ENCODE measurements at regions not wholly inside any gene's neighbourhood (a gene's known extent, or its start where the extent isn't known, plus 50 kb on each side); places are given as distances from the start of the nearest gene placed in this dataset.

DNA sequence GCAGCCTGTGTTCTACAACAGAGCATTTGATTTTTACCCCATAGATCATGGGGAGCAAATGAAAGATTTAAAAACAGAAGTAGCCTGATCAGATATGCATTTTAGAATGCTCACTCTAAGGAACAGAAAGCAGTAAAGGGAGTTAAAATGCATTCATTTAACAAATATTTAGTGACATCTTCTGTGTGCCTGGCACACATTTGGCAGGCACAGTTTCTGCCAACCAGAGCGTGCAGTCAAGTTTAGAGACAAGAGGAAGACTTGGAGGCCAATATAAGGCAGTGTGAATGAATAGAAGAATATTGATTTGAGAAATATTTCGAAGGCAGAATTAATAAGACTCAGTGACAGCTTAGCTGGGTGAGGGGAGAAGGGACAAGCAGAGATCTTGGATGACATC is 210.1 kb downstream of the KDR start:
- DNase-seq: no peak

DNA sequence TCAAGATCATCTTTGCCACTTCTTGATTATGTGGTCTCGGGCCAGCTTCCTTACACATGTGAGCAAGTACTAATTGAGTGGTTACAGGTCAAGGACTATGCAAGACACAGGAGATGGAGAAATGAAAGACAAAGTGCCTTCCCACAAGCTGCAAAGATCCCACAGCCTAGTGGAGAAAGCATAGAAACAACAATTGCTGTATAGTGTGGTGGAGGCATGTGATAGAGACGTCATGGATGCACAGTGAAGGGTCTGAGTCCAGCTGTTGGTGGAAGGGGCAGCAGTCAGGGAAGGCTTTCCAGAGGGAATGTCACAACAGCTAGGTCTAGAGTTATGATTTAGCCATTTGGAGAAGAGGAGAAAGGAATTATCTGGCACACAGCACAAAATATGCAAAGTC is 210.6 kb downstream of the KDR start:
- no peak for DNase-seq

DNA sequence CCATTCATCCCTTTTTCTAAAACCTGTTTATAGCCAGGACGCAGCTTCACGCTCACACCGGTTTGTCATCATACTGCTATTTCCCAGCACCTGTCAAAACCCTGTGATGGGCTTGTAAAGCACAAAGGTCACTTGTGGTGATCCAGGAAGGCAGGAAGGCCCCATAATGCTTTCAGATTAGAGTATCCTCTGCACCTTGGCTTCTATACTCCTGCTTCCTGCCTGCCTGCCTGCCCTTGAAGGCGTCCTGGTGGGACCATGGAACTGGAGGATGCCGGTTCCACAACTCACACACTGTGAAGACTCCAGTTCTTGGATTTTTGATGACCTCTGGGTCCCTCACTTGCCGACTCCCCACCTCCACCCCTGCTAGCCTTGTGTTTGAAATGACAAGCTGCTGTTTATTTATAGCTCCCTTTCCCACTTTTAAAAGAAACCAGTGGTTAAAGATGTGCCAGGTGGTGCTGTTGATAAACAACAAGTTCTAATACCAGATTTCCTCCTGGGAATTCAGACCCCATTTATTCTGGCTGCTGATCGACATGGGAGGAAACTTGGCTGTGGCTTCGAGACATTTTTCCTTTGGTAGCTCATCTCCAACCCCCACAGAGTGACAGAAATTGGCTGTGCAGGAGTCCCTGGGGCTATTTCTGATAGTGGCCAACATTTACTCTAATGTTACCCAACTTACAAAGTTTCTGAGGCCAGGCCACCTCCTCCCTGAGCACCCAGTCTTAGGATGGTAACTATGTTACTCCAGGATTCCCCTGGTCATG is 211.5 kb downstream of the KDR start:
- DNase-seq: no peak

DNA sequence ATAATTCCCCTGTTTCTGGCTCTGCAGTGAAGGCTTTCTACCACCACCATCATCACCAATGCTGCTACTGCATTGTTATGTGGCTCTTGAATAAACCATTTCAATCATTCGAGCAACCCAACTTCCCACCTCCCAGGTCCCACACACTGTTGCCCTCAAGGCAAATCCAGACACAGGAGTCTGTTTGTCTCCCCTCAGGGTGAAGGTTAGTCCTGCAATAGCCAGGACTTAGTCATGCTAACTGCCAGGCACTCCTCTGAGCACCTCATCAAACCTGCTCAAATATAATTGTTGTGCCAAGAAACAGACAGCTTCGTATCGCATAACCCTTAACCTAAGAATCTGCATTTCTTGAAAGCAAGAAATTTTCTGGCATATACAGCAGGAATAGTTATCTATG is 213.2 kb downstream of the KDR start:
- DNase-seq: no peak

DNA sequence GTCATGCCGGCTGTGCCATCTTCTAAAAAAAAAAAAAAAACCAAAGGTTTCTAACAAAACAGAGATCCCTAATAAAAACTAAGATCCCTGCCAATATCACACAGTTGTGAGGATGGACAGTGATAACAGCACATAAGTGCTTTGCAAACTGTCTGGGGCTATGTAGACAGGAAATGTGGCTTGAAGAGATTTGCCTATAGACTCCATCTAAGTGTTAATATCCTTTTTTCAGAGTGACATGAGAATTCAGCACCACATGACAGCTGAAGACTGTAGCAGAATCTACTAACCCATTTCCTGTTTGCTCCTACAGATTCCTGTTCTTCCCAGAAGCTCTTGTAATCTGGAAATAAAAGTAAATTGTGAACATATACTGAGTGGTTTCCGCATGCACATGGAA is 215.4 kb downstream of the KDR start:
- no peak for DNase-seq

DNA sequence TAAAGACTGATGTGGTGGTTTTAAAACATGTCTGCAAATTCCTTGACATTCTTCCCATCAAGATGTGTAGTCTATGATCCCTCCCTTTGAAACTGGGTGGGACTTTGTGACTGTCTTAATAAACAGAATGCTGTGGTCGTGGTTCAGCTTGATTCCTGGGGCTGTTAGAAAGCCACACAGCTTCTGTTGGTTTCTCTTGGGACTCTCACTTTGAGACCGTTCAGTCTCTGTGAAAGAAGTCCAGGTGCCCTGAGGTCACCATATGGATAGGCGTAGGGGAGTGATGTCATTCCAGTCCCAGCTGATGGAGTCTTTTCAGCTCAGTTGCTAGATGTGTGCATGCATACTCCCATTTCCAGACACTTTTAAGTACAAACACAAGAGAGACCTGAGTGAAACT is 216.6 kb downstream of the KDR start:
- no peak for DNase-seq

DNA sequence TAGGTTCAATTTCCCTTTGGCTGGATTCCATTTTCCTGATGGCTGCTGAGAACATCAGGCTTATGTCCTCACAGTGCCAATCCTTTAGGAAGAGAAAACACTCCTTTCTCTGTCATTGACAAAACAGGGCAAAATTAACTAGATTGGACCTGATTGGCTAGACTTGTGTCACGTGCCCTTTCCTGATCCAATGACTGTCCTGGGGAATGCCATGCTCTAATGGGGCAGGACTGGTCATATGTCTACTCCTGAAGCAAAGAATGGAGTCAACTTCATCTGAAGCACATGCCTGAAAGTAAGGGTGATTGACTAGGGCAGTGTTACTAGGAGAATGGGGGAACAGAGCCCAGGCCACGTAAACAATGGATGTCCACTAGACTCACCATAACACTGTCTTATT is 220.4 kb downstream of the KDR start:
- no peak for DNase-seq

DNA sequence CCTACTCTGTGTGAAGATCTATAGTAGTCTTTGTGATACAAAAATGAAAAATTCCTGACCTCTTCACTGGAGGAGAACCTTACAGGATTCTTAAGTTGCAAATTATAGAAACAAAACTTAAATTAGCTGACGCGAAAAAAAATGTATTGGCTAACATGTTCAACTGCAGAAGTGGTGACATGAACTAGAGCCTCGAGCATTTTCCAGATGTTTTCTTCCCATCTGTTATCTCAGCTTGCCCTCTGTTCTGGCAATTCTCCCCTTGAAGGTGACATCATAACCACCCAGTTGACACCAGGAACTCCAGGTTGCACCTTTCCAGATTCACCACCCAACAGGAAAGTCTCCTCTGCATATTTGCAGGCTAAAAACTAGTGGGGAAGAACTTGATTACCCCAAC is 222.4 kb downstream of the KDR start:
- DNase-seq: no peak

DNA sequence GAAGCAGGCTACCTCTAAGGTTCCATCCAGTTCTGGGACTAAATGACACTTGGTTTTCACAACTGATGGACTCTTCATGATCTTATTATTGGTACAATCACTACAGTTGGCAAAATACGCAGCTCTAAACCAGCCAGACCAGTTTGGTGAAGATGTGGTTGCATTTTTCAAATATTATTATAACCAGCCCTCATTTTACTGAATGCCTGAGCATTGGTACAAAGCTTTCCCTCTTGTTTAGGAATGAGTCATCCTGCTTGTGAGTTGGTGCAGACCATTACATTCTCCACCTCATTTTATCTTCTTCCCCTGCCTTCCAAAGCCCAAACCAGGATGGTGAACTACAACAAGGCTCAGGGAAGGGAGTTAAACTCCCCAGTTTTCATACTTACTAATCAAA is 223.1 kb downstream of the KDR start:
- no peak for DNase-seq

DNA sequence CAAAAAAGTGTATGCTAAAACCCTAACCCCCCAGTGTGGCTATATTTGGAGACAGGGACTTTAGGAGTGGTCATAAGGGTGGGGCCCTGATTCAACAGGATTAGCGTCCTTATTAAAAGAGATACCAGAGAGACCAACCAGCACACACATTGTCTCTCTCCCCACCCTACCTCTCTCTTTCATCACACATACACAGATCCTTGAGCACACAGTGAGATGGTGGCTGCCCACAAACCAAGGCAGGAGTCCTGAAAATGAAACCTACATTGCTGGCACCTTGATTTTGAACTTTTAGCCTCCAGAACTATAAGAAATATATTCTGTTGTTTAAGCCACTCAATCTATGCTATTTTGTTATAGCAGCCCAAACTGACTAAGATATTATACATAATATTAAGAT is 224.2 kb downstream of the KDR start:
- no peak for DNase-seq

DNA sequence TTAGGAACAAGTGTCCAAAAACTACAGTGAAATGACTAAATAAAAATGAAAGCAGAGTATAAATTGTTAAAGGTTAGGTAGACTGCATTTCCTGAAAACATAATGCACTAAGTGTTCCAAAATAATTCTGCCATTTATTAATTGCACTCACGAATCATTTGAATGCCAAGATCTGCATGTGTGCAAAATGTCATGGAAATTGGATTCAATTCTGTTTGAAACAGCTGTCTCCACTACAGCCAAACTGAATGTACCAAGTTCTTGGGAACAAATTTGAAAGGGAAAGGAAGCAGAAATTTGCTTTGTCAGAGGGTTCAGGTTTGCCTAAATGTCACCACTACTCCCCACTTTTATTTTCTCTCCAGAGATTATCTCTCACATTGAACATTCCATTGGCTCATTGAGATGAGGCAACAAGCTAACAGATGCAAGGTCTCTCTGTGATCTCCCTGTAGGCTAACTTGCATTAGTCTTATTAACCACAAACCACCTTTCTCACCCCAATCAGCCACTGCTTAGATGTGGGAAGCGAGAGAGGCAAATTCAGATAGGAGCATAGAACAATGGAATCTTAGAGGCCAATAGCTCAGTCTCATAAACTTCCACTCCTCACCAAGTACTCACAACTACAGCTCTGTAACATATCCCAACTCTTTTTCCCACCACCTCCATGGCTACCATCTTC is 226.6 kb downstream of the KDR start:
- no peak for DNase-seq

DNA sequence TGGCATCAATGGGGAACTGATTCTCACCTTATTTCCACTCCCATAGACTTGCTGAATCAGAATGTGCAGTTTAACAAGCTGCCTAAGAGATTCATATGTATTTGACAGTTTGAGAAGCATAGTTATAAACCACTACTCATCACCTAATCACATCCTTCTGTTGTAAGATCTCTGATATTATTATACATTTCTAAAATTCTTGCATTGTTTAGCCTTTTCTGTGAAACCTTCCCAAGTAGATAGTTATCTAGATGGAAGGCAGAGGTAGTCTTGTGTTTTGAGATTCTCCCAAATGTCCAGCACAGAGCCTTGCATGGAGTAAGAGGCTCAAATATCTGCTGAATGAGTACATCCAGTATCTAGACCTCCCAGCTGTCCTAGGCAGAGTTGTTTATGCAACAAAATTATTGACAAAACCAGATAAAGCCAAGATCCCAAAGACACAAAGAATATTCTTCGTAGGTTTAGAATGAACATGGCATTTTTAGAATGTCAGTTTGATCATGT is 227.3 kb downstream of the KDR start:
- DNase-seq: no peak

DNA sequence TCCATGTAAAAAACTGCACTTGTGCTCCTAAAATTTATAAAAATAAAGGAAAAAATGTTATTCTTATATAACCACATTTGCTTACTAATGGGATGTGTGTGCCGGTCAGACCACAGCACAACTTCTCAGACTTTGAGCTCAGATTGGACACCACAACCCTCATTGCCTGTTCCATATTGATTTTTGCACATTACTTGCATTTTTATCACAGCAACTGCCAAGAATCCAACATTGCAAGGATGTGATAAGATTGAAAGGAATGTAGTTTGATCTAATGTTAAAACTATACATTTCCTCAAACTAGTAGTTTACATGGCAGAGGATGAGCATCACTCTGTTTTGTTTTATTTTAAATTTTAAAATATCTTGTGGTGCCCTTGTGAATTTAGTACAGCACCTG is 227.8 kb downstream of the KDR start:
- no peak for DNase-seq

DNA sequence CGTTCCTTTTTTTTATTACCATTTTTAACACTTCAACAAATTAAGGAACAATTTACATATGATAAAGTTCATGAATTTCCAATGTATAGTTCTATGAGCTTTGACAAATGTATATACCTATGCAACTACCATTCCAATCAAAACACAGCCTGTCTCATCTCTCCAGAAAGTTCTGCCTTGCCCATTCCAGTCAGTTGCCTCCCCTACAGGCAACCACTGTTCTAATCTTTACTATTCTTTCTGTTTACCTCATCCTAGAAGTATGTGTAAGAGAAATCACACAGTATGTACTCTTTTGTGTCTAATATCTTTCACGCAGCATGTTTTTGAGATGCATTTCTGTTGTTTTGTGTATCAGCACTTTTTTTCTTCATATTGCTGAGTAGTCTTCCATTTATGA is 224.9 kb downstream of the KIT start:
- DNase-seq: no peak

DNA sequence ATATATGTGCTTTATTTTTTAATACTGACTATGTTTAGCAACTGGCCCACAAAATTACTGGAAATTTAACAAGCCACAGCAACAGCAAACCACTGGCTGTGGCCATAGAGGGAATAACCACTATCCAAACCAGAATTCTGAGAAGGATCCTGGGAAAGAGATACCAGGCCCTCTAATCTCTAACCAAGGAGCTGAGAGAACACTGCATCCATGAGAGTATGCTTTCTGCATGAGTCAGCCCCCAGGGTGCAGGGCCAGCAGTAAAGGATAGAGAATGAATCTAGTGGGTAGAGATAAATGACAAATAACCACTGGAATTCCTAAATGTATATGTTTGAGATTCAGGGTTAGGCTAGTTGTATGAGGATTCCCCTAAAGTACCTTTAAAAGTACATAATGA is 221.8 kb downstream of the KIT start:
- DNase-seq: no peak

DNA sequence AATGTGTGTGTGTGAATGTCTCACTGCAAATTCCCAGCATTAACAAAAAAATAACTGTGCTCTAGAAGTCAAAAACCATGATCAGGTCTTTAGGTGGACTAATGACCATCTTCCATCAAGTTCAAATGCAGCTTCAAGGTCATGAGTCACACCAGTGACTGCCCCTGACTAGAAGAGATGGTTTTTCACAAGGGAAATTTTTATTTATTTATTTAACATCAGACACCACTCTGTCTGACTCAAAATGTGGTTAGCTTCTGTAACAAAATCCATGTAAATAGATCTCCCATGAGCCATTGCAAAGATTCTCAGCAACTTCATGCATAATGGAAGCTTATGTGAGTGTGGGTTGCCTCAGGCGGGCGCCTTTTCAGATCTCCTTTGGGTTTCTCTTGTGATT is 219.2 kb downstream of the KIT start:
- no peak for DNase-seq

DNA sequence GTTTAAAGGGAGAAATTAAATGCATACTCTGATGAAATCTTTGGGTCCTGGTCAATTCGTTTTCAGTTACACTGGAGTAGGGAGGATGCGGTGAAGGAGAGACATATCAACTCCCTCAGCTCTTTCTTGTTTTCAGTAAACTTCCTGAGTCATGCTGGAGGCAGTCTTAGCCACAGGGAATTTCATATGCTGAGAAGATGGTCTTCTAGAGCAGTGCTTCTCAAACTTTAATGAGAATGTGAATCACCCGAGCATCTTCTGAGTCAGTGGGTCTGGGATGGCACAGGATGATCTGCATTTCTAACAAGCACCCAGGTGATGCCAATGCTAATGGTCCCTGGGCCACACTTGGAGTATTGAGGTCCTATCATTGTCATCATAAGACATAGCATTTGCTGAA is 214.5 kb downstream of the KIT start:
- DNase-seq: no peak

DNA sequence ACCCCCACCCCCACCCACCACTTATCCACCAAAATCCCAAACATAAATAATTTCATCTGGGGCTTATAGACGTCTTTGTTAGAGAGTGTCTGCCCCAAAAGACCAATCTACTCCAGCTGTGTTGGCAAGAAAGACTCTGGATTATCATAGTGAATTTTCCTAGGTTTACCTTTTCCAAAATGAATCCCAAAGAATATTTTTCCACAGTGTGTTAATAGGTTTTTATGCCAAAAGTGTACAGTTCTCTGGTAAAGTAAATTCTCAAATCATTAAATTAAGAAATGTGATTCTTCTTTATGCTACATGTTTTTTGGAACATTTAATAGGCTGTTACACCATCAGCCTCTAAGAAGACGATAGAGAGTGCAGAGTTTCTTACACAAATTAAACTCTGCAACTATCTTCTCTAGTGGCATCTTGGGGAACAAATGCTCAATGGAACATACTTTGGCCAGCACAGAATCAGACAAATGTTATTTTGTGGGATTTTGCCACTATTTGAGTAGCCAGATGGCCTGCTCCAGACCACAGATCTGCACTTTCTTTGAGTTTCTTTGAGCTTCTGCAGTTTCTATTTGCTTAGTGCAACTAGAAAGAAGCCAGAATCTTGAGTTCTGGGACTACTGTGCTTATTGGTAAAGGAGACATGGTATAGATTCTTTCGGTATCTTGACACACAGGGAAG is 206.0 kb downstream of the KIT start:
- no peak for DNase-seq

DNA sequence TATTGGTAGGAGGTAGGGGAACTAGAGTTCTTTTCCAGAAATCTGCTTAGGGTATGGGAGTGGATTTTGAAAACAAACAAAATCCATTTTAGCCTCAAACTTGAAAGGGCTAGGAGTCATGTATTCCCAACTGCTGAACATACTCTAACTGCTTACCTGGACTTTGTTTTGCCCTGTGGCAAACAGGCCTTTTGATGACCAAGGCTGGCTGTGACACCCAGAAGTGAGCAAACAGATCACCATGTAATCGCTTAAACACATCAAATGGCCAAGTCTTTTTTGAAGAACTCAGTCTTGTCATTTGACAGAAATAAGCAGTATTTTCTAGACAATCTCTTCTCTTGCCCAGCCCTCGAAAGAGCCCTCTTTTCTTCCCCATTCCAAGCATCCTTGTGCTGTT is 203.4 kb downstream of the KIT start:
- DNase-seq: no peak

DNA sequence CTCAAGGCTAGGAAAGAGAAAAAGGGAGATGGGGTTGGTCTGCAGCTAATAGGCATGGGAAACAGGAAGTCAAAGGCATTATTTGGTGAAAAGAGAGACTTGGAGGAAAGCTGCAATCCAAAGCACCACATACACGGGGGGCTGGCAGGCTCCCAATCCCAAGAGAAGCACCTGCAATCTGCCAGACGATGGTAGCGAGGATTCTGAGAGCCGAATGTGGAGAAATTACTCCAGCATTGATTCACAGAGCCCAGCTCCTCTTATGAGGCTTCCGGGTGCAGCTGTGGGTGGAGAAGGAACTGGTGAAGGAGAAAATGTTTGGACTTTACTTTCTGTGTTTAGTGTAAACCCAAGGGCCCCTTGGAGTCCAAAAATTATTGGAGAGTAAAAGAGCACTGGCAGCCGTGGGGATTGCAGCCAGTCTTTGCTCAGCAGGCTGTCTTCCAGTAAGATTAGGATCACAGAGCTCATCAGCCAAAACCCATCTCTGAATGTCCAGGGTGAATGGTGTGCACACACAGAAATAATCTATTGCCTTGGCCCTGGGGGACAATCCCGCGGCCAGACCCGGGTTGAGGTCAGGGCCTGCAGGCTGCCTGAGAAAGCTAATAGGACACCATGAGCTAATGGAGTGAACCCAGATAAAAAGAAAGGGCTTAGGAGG is 197.6 kb downstream of the KIT start:
- DNase-seq: no peak

DNA sequence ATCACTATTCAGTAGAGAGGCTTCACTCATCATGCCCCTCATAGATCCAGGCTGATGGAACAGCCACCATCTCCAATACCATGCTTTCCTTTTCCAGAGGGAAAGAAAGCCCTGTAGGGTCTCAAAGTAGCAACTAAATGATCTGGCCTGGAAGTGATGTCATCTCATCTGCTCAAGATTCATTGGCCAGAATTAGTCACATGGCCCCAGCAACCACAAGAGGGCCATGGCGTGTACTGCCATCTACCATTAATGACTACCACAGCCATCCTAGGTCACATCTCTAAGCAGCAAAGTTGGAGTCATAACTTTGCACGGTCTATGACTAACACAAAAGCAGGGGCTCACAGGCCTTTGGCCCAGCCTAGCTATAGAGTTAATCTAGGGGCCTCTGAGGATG is 194.8 kb downstream of the KIT start:
- no peak for DNase-seq

DNA sequence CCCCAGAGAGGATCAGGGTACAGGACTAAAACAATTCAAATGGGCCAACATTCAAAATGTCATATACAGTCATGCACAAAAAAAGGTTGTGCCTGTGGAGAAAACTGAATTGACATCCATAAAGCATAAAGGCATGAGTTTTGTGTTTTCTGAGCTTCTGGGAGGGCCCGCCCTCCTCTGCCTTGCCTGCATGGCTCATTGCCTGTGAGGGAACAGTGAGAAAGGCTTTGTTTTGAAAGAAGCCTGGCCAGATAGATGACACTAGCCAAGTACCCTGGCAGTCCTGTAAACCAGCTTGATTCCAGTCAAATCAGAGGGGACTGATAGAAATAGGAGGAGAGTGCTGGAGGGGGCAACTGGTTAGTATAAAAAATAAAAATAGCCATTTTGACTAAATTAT is 194.3 kb downstream of the KIT start:
- no peak for DNase-seq

DNA sequence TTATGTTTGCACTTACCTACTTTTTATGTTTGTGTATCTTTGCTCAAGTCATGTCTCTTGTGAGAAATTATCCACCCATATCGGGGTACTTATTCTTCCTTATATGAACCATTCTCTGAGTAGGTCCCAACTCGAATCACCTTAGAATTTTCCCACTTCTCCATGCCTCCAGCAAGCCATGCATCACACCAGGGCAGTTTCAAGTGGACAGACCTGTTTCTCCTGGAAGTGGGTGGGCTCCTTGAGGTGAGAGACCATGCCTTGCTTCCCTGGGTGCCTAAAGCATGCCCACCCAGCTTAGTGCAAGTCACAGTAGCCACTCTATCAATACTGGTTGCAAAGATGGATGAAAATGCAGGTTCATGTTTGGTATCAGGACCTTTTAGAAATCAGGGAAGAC is 187.2 kb downstream of the KIT start:
- no peak for DNase-seq

DNA sequence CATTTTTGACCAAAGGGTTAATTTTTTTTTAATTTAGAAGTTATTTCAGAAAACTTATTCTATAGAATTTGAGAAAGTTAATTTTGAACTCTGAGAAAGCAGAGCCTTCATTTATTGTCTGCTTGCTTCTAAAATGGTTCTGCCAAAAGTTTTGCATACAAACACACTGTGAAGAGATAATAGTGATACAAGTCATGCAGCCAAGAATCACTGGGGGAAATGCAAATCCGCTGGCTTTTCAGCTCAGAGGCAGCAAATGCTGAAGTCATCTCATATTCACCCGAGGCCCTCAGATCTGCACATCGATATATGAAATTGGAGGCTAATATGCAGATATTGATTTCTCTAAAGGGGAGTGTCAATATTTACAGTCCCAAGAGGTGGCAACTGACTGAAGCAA is 186.2 kb downstream of the KIT start:
- DNase-seq: no peak
